Suprapubic skin (tissue), 4 donors: ENCODE measurements at regions not wholly inside any gene's neighbourhood (a gene's known extent, or its start where the extent isn't known, plus 50 kb on each side); places are given as distances from the start of the nearest gene placed in this dataset.

ENCODE experiments used
- EP300 ChIP-seq: sonication (generic); formaldehyde crosslinking; IDR thresholded peaks from one replicate; pipeline ENCODE4 v1.6.1; 2017; ENCODE audit warnings: antibody characterized with exemption
- POLR2A ChIP-seq, 2 donors: fragments of 450-650 bp; IDR thresholded peaks; one replicate each; pipeline ENCODE4 v1.6.1; 2017; ENCODE audit warnings: antibody characterized with exemption in 2 of 2, mild to moderate bottlenecking in 2 of 2, moderate library complexity in 2 of 2
- POLR2AphosphoS5 ChIP-seq, 3 donors: sonication (generic); formaldehyde crosslinking; IDR thresholded peaks; one replicate each; pipeline ENCODE4 v1.6.1; 2017; ENCODE audit warnings: antibody characterized with exemption in 3 of 3
- TF ChIP-seq, protein P1 (sequence below), 2 donors: fragments of 200-600 bp in 1 of 2; fragments of 450-650 bp in 1 of 2; sonication (generic) in 1 of 2; IDR thresholded peaks; one replicate each; pipeline ENCODE4 v1.5.1; 2016 to 2019; ENCODE audit warnings: antibody characterized with exemption in 2 of 2, mild to moderate bottlenecking in 1 of 2, moderate library complexity in 1 of 2

DNA sequence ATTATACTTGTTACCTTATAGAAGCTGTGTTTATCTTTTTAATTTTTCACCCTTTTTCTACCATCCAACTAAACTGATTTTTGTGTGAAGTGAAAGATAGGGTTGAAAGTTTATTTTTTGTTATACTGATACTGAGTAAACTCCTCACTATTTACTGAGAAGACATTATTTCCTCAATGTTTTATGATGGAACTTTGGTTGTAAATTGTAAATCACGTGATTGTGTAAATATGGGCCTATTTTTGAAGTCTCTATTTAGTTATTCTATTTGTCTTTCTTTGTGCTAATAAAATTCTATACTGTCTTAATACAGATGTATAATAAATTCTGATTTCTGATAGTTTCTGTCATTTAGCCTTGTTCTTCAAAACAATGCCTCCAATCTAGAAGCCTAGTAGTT is 697.2 kb upstream of the SLC8A1 start:
- TF ChIP-seq, protein P1, sequence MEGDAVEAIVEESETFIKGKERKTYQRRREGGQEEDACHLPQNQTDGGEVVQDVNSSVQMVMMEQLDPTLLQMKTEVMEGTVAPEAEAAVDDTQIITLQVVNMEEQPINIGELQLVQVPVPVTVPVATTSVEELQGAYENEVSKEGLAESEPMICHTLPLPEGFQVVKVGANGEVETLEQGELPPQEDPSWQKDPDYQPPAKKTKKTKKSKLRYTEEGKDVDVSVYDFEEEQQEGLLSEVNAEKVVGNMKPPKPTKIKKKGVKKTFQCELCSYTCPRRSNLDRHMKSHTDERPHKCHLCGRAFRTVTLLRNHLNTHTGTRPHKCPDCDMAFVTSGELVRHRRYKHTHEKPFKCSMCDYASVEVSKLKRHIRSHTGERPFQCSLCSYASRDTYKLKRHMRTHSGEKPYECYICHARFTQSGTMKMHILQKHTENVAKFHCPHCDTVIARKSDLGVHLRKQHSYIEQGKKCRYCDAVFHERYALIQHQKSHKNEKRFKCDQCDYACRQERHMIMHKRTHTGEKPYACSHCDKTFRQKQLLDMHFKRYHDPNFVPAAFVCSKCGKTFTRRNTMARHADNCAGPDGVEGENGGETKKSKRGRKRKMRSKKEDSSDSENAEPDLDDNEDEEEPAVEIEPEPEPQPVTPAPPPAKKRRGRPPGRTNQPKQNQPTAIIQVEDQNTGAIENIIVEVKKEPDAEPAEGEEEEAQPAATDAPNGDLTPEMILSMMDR (IDR thresholded peaks at IDR 0.05) = no peak
- TF ChIP-seq POLR2A (IDR thresholded peaks at IDR 0.05) (no peak), POLR2AphosphoS5 (IDR thresholded peaks at IDR 0.05) (no peak), EP300 (no peak)
